Hematopoietic multipotent progenitor cell treated with erythropoietin and hydrocortisone succinate and interleukin-3 and kit ligand, for 4 days (in vitro differentiated cells): ENCODE measurements at regions not wholly inside any gene's neighbourhood (a gene's known extent, or its start where the extent isn't known, plus 50 kb on each side); places are given as distances from the start of the nearest gene placed in this dataset.

Experiments used
- DNase-seq: peaks from one replicate; pipeline ENCODE4 v3.0.0-alpha.2; 2015

DNA sequence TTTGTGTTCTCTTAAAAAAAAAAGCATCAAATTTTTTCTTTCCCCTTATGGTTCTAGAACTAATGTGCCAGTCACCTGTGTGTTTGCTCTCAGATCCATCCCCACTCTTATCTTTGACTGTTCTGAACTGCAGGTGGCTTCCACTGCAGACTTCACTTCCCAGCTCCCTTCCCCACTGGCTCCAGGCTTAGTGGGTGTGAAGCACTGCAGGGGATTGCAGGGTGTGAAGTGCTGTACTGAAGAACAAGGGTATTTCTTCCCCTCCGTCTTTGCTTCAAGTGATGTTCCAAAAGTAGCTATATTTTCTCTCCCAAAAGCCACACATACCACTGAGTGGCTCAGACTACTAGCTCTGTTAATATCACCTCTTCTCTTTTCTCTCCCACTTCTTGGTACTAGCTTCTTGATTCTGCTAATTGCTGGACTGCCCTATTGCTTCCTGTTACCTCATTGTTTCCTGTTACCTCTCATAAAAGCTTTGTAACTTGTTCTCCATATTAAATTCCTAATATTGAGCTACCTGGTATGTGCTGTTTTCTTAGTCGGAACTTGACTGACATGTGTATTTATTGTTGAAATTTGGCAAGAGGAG is 115.4 kb upstream of the PRICKLE1 start:
- DNase-seq, result peak; percentile 2

DNA sequence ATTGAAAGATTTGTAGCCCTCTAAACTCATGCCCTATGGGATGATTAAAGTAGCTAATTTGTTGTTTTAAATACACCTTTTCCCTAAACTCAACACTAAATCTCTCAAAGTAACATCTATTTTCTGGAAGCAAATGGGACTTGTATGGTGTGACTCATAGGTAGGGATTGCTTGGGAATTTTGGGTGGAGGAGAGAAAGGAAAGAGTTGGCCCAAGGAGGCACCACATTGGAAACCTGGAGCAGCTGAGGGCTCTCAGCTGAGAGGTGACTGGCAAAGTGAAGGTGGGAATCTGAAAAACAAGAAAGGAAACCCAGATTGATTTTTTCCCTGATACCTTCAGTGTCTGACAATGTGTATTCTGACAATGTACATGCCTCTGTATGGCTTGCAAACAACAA is 114.8 kb upstream of the PRICKLE1 start:
- no peak for DNase-seq

DNA sequence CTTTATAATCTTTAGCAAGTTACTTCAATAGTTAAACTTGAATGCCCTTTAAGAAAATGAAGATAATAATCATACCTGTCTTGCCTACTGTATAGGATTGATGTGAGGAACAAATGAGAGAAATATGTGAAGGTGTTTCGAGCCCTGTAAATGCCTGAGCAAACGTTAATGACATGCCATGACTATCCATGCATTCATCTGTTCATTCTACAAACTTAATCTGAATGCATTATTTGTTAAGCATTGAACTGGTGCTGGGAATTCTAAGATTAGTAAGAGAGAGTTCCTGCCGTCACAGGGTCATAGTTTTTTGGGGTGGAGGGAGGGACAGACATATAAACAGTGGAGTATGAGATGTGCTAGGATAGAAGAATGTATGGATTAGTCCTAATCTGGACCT is 111.5 kb upstream of the PRICKLE1 start:
- DNase-seq, result no peak

DNA sequence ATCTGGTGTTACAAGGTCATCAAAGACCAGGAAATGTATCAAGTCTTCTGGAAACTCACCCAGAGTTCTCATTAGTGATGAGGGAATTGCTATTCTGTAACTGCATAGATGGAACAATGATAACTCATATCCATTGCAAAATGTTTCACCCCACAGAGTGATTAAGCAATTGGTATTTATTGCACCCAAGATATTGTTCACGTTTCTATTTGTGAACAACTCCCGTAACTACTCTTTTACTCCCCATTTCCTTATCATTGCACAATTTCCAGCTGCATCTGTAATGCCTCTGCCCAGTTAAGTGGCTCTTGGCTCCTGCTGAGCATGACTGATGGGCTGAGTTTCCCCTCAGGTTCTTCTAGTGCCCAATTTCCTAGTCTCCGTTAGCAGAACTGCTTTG is 108.7 kb upstream of the PRICKLE1 start:
- DNase-seq, result peak; percentile 24

DNA sequence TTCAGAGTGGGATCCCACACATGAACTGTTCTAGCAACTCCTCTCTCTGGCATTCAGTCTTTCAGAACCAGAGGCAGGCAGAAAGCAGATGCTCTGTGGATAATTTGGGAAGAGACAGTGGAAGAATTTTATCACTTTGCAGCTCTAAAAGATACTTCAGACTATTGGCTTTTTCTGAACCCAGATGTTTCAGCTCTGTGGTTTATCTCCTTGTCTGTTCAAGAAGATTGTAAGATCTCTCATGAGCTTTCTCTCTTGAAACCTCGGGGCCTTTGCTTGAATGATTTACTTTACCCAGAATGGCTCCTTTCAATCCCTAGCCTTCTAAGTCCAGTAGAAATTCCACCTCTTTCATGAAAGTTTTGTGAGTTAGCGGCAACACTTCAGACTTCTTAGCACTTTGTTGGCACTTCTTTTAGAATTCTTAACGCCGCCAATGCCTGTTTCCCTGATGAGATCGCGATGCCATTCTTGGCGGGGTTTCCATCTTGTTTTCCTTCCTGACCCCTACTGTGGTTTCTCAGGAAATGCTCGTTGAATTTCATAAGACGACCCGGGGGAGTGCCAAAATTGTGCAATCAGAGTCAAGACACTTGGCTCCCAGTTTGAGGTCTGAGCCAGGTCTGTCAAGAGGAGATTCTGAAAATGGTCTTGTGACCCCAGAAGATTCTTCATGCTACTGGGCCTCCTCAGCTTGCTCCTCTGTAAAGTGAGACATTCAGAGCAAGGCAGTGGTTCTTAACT is 107.0 kb upstream of the PRICKLE1 start:
- peak; percentile 27 for DNase-seq

DNA sequence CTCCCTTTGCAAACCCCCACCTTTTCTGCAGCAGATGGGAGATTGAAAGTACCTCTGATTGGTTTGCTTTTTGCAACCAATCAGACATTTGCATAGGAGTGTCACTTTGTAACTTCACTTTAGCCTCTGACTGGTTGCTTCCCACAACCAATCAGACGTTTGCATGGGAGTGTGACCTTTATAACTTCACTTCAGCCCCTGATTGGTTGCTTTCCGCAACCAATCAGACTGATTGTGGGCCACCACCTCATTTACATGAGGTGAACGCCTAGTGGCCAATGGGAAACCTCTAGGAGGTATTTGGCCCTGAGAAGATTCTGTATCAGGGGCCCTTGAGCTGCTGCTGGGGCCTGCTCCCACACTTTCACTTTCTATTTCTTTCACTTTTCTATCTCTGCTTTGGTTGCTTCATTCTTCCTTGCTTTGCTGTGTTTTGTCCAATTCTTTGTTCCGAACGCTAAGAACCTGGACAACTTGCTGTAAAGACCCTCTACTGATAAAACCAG is 106.0 kb upstream of the PRICKLE1 start:
- no peak for DNase-seq

DNA sequence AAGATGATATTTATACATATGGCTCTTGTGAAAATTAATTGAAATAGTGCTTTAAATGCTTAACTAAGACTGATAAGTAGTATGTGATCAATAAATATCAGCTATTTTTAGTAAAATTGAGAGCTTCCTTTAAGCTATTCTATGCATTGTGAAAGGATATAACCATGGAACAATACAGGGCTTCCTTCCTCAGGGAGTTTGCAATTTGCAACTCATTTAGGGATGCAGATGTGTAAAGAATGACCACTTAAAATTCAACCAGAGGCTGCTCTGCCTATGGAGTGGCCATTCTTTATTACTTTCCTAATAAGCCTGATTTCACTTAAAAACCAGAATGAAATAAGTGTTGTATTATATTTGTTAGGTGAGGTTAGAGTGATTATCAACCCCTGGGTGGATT is 103.2 kb upstream of the PRICKLE1 start:
- DNase-seq, result no peak

DNA sequence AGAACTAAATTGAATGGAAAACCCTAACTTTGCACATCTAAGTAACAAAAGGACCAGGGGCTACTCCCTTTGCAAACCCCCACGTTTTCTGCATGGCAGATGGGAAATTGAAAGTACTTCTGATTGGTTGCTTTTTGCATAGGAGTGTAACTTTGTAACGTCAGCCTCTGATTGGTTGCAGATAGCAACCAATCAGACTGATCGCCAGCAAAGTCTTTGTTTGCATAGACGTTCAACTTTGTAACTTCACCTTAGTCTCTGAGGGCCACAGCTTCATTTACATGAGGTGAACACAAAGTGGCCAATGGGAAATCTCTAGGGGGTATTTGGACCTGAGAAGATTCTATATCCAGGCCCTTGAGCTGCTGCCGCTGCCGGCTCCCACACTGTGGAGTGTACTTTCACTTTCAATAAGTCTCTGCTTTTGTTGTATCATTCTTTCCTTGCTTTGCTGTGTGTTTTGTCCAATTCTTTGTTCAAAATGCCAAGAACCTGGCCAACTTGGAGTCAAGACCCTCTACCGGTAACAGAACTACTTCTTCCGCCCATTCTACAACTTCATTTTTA is 102.5 kb upstream of the PRICKLE1 start:
- no peak for DNase-seq

DNA sequence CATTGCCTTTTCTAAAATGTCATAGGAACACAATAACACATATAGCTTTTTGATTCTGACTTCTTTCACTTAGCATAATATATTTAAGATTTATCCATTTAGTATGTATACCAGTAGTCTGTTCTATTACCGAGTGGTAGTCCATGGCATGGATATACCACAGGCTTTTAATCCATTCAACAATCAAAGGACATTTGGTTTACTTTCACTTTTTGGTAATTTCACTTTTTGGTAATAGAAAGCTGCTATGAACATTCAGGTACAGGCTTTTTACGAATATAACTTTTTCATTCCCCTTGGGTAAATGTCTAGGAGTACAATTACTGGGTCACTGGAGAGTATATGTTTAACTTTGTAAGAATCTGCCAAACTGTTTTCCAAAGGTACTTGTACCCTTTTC is 100.7 kb upstream of the PRICKLE1 start:
- no peak for DNase-seq

DNA sequence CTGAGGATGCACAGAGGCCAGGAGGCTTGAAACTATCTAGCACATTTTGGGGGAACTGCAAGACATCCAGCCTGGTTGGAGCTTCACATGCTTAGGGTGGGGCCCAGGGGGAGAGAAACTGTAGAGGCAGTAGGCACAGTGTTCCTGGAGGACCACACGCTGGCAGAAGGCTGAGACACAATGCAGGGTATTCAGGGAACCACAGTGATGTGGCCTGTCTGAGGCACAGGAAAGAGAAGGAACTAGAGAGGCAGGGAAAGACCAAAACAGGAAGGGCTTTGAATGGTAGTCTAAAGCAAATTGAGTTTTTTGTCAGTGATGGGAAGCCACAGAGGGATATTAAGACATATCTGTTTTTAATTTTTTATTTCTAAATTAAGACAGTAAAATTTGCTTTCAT is 100.2 kb upstream of the PRICKLE1 start:
- no peak for DNase-seq

DNA sequence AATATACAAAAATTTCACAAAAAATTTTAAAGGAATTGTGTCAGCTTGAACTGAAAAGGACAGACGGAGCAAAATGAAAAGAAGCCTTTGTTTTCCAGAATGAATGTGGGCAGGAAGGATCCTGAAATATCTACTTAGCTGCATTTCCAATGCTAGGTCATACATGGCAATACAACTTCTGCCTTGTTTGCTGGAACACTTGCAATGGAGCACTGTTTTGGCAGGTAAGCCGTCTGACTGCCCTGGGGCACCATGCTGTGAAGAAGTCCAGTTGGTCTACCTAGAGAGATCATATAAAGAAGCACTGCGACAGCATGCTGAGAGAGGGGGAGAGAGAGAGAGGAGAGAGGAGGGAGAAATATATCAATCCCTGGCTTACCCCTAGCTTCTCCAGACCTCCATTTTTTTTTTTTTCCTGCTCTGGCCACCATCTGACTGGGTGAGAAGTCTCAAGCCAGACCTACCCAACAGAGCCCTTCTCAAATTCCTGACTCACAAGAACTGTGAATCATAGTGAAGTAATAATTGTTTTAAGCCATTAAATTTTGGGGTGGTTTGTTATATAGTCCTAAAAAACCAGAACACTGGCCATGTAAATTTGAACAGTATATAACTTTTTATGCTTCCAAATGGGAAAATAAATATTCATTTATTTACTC is 97.1 kb upstream of the PRICKLE1 start:
- DNase-seq, result no peak

DNA sequence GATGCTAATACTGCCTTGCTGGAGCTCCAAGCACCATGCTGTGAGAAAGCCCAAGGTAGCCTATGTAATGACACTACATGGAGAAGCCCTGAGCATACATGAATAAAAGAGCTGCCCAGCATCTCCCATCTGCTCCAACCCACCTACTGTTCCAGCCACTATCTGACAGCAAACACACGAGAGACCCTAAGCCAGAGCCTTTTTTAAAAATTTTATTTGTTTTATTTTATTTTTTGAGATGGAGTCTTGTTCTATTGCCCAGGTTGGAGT is 95.2 kb upstream of the PRICKLE1 start:
- DNase-seq, result no peak

DNA sequence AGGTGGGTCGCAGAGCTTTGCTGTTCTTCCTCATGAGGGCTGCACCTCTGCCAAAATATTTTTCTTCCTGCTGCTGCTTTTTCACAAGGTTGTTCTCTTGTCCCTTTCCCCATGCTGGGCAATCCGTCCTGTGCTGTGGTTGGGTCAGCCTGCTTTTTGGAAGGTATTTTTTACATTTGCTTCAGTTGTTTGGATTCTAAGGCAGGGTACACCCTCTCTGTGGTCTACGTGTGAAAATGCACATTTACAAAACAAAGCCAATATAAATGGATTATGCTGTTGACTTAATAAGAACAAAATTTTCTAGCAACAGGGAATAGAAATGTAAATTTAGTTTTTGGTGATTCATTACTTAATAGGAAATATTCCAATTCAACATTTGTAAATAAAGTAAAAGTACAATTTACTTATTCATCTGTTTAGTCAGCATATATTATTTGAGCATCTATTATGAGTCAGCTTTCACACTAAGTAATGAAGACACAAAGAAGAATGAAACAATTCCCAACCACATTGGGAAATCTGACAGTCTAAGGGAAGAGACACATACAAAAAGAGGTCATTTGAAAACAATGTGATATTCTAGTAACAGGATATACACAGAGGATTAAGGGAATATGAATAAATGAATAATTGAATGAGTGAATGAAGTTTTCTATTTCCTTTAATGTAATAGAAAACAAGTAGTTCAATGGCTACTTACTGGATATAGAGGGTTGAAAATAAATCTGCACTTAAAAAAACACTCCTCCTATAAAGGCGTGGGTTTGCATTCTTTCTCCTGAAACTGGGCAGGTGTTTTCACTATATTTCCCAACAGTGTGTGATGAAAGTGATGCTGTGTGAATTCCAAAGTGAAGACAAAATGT is 94.6 kb upstream of the PRICKLE1 start:
- no peak for DNase-seq

DNA sequence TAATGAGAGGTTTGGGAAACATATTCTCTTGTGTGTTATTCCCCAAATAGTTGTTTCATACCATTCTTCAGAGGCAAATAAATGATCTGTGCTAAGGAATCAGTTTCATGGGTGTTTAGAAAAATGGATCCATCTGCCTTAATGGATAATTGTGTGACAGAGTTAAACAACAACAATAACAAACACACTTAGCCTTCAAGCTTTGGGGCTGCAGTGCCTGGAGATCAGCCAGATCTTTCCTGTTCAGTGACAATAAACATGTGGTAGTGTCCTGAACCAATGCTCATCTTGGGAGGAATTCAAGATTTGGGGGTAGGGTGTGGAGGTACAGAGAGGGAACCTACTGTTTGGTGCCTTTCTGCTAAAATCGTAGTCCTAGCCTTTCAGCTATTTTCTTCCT is 93.7 kb upstream of the PRICKLE1 start:
- DNase-seq, result no peak

DNA sequence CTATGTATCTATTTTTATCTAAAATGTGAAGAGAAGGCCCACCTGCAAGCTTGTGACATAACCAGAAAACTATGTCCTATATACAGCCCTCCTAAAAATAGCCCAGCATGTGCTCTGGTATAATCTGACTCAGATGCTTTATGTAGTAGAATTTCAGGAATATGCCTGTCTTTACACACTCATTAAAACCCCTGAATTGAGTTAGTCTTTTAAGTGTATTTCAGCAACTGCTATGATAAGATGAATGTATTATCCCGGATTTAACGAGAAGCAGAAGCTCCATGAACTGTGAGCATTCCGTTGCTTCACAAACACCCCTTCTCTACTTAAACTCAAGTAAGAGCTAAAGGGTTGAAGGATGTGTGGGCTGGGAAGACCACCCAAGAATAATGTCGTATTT is 89.9 kb upstream of the PRICKLE1 start:
- no peak for DNase-seq

DNA sequence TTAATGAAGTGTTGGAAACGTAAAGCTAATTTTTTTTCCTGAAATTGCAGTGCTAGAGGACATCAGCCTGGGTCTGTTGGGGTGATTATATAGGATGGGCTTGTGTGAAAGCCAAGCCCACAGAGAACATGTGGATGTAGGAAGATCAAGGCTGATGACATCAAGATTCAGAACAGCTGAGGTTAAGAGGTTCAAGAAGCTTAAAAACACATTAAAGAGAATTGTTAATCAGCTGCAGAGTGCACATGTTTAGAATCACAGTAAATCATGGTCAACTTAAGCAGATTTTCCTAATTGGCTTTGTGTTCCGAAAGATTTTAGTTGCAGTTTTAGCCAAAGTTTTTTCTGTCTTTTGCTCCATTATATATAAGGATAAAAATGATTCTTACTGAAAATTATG is 87.9 kb upstream of the PRICKLE1 start:
- no peak for DNase-seq

DNA sequence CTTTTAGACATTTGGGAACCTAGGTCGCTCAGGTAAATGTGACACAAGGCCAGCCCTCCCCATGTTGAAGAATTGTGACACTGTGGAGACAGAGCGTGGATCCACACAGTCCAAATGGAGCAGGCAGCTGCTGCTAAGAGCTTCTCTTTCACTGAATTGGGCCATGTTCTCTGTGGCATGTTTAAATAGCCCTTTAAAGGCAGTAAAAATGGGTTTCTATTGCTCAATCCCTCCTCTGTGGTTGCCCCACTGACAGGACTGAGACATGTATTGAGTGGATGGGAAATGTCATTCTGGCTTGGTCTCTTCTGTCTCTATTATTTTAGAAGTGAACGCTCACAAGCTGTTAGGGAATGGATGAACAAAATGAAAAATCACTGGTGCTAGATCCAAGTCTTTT is 84.0 kb upstream of the PRICKLE1 start:
- DNase-seq, result peak; percentile 2

DNA sequence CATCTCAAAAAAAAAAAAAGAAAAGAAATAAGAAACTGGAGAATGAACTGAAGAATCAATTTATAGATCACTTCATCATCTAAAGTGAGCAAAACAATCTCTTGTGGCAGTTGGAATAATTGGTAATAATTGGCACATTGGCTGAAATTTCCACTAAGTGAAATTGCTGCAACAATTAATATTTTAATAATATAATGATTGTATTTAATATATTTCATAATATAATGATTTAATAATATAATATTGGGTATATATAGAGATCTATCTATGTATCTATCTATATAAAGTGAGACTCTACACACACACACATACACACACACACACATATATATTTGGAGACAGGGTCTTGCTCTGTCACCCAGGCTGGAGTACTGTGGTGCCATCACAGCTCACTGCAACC is 81.2 kb upstream of the PRICKLE1 start:
- no peak for DNase-seq

DNA sequence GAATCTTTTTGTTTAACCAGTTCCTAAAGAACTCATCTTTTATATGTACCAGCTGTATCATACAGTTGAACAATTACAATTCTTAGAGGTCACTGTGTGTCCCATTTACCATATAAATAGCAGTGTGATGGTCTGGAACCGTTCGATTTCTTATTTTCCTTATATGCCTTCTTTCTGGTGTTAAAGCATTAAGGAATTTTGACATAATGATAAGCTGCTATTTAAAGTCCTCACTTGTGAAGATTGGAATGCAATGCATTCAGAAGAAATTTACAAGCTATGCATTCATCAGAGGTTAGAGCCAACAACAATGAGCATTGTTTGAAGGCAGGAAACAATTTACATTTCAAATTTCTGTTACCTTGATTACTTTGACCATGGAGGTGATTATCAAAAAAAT is 80.0 kb upstream of the PRICKLE1 start:
- no peak for DNase-seq

DNA sequence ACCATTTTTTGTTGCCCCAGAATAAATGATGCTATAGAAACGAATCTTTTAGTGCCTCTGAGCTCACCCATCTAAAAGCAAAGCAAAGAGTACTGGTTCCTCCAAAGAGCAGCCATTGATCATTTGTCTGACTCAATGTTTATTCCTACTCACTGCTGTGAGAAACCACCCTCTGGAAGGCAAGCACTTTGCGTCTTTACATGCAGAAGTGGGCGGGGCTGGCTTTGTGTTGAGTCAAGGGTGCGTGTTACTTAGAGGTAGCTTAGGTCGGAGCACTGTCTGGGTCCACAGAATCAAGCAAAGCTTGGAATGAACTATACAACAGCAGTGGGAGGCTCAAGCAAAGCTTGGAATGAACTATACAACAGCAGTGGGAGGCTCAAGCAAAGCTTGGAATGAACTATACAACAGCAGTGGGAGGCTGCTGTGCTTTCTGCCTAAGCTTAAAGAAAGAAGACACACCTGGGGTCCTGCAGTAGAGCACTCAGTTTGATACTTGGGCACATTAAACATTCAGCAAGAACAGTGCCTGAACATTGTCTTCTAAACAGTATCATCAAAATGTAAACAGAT is 77.2 kb upstream of the PRICKLE1 start:
- no peak for DNase-seq

DNA sequence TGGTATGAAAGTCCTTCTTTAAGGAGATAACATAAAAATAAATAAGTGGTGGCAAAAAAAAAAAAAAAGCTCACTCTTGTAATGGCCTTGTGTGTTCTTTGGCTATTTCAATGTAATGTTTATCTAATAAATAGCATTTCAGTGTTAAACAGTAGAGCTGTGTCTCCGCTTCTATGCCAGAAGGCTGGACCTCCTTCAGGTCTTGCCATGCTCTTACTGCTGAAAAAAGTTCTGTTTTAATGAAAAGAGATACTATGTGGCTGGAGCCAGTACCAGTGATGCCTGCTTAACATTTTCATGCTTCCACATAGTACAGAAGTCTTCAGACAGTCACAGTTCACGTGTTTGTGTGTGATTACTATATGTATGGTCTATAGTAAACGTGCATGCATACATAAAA is 74.1 kb upstream of the PRICKLE1 start:
- DNase-seq, result no peak

DNA sequence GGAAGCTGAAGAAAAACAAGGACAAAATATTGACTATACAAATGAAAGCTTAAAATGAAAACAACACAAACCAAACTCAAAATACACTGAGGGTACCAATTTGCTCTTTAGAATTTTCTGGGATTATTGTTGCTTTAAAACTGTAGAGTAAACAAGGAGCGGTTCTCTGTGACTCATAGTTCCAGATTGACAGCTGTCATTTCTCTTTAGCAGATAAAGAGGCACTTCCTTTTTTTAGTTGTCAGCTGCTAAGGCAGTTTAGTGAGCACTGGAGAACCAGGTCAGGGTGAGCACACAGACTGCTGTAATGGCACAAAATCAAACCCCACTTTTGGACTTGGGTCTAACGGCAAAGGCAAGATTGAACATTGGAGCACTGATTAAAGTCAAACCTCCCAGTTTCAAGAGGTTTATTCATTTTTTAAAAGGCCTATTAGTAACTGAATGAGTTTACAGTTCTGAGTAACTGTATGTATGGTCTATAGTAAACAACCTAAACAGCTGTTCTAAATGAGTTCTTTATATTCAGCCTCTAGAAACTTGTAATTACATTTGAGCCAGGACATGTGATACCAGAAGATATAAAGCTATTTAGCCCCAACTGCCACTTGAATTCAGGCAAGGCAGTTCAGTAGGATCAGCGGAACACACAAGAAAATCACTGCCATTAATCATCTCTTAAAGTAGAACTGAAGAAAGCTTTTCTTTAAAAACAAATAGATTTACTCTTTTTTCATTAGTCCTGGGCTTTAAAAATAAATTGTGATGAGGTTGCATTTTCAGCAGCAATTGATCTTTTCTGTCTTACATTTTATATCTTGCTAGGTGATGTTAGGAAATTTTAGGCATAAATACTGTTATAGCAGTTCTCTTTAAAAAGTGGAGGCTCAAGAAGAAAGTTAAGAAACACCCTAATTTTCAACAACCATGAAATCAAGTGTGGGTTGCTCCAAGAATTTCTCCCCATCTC is 71.7 kb upstream of the PRICKLE1 start:
- DNase-seq, result no peak
